ENCODE measurements at regions not wholly inside any gene's neighbourhood (a gene's known extent, or its start where the extent isn't known, plus 50 kb on each side); places are given as distances from the start of the nearest gene placed in this dataset.

DNA sequence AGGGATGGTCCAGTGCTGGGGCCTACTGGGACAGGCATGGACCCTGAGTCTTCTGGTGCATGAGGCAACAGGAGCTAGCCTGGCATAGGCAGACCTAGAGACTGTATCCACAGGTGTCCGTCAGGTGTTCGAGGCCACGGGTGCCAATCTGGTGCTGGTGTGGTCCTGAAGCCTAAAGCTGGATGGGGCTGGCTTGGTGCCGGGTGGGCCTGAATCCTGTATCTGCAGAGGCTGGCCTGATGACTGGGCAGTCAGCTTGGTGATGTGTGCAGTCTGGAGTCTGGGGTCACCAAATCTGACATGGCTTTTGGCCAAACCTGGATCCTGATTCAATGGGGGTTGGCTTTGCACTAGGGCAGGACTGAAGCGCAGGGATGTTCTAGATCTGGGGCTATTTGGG lies 269.8 kb upstream of the GRIA3 start:
- no peaks in the 10 kb centered on the region for H3K27me3 Mint-ChIP-seq
- DNase-seq (ENCODE audit: low spot score, unreplicated experiment), result no peak
- H3K4me1 Mint-ChIP-seq (ENCODE audit: low read depth), result no peaks in the 10 kb centered on the region
- TF ChIP-seq CTCF (IDR thresholded peaks at IDR 0.05; ENCODE audit: unreplicated experiment), result no peak
- no peaks in the 10 kb centered on the region for H3K36me3 Mint-ChIP-seq (ENCODE audit: insufficient read depth)
- H3K4me3 Mint-ChIP-seq (ENCODE audit: low read depth), result no peak overlapping the region
- peaks cover 57% of the 10 kb centered on the region for H3K9me3 Mint-ChIP-seq (ENCODE audit: low read depth)
- no peak overlapping the region for H3K27ac Mint-ChIP-seq

DNA sequence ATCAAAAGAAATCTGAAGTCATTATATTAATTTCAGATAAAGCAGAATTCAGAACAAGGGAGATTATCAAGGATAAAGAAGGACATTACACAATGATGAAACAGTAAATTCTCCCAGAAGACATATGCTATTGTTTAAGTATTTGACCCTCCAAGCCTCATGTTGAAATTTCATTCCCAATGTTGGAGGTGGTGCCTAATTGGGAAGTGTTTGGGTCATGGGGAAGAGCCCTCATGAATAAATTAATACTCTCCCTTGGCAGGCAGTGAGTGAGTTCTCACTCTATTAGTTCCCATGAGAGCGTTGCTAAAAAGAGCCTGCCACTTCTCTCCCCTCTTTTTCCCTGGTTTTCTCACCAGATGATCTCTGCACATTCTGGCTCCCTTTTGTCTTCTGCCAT lies 249.9 kb upstream of the GRIA3 start:
- H3K9me3 Mint-ChIP-seq (ENCODE audit: low read depth), result peaks cover 26% of the 10 kb centered on the region

GRCh38 chrX:122940199-122940598 lies 243.9 kb upstream of the GRIA3 start:
- Mint-ChIP-seq H3K4me3 (ENCODE audit: low read depth) (no peak overlapping the region), H3K9me3 (ENCODE audit: low read depth) (peaks cover 28% of the 10 kb centered on the region), H3K27me3 (no peaks in the 10 kb centered on the region), H3K27ac (no peak overlapping the region), H3K4me1 (ENCODE audit: low read depth) (no peaks in the 10 kb centered on the region), H3K36me3 (ENCODE audit: insufficient read depth) (no peaks in the 10 kb centered on the region)
- no peak for DNase-seq (ENCODE audit: low spot score, unreplicated experiment)
- no peak for TF ChIP-seq CTCF (IDR thresholded peaks at IDR 0.05; ENCODE audit: unreplicated experiment)

More for the DNA sequence above, 249.9 kb upstream of the GRIA3 start:
- Mint-ChIP-seq H3K27ac (no peak overlapping the region), H3K4me1 (ENCODE audit: low read depth) (peaks cover 5% of the 10 kb centered on the region), H3K4me3 (ENCODE audit: low read depth) (no peak overlapping the region), H3K36me3 (ENCODE audit: insufficient read depth) (no peaks in the 10 kb centered on the region), H3K27me3 (no peaks in the 10 kb centered on the region)
- no peak for TF ChIP-seq CTCF (IDR thresholded peaks at IDR 0.05; ENCODE audit: unreplicated experiment)
- no peak for DNase-seq (ENCODE audit: low spot score, unreplicated experiment)

- Mint-ChIP-seq H3K27ac (no peak overlapping the region), H3K27me3 (no peaks in the 10 kb centered on the region), H3K4me3 (ENCODE audit: low read depth) (no peak overlapping the region), H3K9me3 (ENCODE audit: low read depth) (peaks cover 24% of the 10 kb centered on the region), H3K36me3 (ENCODE audit: insufficient read depth) (no peaks in the 10 kb centered on the region), H3K4me1 (ENCODE audit: low read depth) (no peaks in the 10 kb centered on the region)
- DNase-seq (ENCODE audit: low spot score, unreplicated experiment), result no peak
- TF ChIP-seq CTCF (IDR thresholded peaks at IDR 0.05; ENCODE audit: unreplicated experiment), result no peak
Observed at GRCh38 chrX:122941806-122942205, 242.3 kb upstream of the GRIA3 start.

GRCh38 chrX:122943918-122944317 lies 240.2 kb upstream of the GRIA3 start:
- H3K36me3 Mint-ChIP-seq (ENCODE audit: insufficient read depth), result no peaks in the 10 kb centered on the region
- H3K27ac Mint-ChIP-seq, result no peak overlapping the region
- H3K27me3 Mint-ChIP-seq, result no peaks in the 10 kb centered on the region
- DNase-seq (ENCODE audit: low spot score, unreplicated experiment), result no peak
- H3K4me1 Mint-ChIP-seq (ENCODE audit: low read depth), result no peaks in the 10 kb centered on the region
- TF ChIP-seq CTCF (IDR thresholded peaks at IDR 0.05; ENCODE audit: unreplicated experiment), result no peak
- peaks cover 15% of the 10 kb centered on the region for H3K9me3 Mint-ChIP-seq (ENCODE audit: low read depth)
- no peak overlapping the region for H3K4me3 Mint-ChIP-seq (ENCODE audit: low read depth)

Measured in progenitor cell of endocrine pancreas (in vitro differentiated cells).